ENCODE measurements at regions not wholly inside any gene's neighbourhood (a gene's known extent, or its start where the extent isn't known, plus 50 kb on each side); places are given as distances from the start of the nearest gene placed in this dataset.

DNA sequence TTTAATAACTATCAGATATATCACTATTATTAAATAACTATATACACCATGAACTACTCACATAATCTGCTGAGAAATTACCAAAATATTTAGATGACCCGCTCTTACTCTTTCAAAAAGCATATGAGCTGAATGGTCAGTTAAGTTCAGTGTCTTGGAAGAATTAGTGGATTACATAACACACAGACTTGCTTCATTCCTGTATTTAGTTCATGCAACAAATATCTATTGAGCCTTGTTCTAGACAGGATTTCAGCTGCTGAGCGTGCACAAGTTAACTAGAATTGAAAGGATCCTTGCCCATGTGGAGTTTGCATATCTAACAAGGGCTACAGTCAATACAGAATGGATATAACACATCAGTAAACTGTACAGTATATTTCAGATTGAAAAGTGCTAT, 566.2 kb downstream of the CBLN4 start:
- ATAC-seq (no peak), DNase-seq (ENCODE audit: low spot score) (no peak)
- Mint-ChIP-seq H3K27me3 (ENCODE audit: insufficient read depth, low read depth, poor library complexity) (no peaks in the 10 kb centered on the region), H3K4me3 (no peak overlapping the region), H3K4me1 (no peaks in the 10 kb centered on the region), H3K36me3 (ENCODE audit: low read depth) (peaks cover 15% of the 10 kb centered on the region), H3K9me3 (peaks cover 89% of the 10 kb centered on the region), H3K27ac (no peak overlapping the region)
- H3K4me2 ChIP-seq = no peak overlapping the region
- H3K9me2 ChIP-seq (ENCODE audit: insufficient read depth) = no peaks in the 10 kb centered on the region
- H2AFZ ChIP-seq = no peak overlapping the region
- no peaks in the 10 kb centered on the region for H3F3A ChIP-seq (replicated peaks; ENCODE audit: low read depth)
- no peaks in the 10 kb centered on the region for H3K4me1 ChIP-seq (ENCODE audit: insufficient read depth)
- TF ChIP-seq EZH2phosphoT487 (IDR thresholded peaks at IDR 0.05; ENCODE audit: unreplicated experiment) = no peak
- TF ChIP-seq ZNF331 (CRISPR knock-in tag; IDR thresholded peaks at IDR 0.05; ENCODE audit: low read depth) = no peak
- TF ChIP-seq, protein P1, sequence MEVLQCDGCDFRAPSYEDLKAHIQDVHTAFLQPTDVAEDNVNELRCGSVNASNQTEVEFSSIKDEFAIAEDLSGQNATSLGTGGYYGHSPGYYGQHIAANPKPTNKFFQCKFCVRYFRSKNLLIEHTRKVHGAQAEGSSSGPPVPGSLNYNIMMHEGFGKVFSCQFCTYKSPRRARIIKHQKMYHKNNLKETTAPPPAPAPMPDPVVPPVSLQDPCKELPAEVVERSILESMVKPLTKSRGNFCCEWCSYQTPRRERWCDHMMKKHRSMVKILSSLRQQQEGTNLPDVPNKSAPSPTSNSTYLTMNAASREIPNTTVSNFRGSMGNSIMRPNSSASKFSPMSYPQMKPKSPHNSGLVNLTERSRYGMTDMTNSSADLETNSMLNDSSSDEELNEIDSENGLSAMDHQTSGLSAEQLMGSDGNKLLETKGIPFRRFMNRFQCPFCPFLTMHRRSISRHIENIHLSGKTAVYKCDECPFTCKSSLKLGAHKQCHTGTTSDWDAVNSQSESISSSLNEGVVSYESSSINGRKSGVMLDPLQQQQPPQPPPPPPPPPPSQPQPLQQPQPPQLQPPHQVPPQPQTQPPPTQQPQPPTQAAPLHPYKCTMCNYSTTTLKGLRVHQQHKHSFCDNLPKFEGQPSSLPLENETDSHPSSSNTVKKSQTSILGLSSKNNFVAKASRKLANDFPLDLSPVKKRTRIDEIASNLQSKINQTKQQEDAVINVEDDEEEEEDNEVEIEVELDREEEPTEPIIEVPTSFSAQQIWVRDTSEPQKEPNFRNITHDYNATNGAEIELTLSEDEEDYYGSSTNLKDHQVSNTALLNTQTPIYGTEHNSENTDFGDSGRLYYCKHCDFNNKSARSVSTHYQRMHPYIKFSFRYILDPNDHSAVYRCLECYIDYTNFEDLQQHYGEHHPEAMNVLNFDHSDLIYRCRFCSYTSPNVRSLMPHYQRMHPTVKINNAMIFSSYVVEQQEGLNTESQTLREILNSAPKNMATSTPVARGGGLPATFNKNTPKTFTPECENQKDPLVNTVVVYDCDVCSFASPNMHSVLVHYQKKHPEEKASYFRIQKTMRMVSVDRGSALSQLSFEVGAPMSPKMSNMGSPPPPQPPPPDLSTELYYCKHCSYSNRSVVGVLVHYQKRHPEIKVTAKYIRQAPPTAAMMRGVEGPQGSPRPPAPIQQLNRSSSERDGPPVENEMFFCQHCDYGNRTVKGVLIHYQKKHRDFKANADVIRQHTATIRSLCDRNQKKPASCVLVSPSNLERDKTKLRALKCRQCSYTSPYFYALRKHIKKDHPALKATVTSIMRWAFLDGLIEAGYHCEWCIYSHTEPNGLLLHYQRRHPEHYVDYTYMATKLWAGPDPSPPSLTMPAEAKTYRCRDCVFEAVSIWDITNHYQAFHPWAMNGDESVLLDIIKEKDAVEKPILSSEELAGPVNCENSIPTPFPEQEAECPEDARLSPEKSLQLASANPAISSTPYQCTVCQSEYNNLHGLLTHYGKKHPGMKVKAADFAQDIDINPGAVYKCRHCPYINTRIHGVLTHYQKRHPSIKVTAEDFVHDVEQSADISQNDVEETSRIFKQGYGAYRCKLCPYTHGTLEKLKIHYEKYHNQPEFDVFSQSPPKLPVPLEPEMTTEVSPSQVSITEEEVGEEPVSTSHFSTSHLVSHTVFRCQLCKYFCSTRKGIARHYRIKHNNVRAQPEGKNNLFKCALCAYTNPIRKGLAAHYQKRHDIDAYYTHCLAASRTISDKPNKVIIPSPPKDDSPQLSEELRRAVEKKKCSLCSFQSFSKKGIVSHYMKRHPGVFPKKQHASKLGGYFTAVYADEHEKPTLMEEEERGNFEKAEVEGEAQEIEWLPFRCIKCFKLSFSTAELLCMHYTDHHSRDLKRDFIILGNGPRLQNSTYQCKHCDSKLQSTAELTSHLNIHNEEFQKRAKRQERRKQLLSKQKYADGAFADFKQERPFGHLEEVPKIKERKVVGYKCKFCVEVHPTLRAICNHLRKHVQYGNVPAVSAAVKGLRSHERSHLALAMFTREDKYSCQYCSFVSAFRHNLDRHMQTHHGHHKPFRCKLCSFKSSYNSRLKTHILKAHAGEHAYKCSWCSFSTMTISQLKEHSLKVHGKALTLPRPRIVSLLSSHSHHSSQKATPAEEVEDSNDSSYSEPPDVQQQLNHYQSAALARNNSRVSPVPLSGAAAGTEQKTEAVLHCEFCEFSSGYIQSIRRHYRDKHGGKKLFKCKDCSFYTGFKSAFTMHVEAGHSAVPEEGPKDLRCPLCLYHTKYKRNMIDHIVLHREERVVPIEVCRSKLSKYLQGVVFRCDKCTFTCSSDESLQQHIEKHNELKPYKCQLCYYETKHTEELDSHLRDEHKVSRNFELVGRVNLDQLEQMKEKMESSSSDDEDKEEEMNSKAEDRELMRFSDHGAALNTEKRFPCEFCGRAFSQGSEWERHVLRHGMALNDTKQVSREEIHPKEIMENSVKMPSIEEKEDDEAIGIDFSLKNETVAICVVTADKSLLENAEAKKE (CRISPR knock-in tag; IDR thresholded peaks at IDR 0.05) = no peak
- TF ChIP-seq CTCF (conservative IDR thresholded peaks at IDR 0.05; ENCODE audit: low read depth in 2 of 2) = no peak
- TF ChIP-seq ETS1 (IDR thresholded peaks at IDR 0.05) = no peak
- TF ChIP-seq REST (IDR thresholded peaks at IDR 0.05; ENCODE audit: unreplicated experiment) = no peak
- no peak for TF ChIP-seq POLR2AphosphoS5 (IDR thresholded peaks at IDR 0.05; ENCODE audit: low read depth)
- TF ChIP-seq NANOG (IDR thresholded peaks at IDR 0.05; ENCODE audit: borderline replicate concordance) = no peak
- H3K27me3 ChIP-seq (ENCODE audit: insufficient read depth) = no peaks in the 10 kb centered on the region
- no peak overlapping the region for H3K27ac ChIP-seq (ENCODE audit: low read depth)
- H3K79me2 ChIP-seq (replicated peaks; ENCODE audit: insufficient read depth) = no peaks in the 10 kb centered on the region
- H3K4me3 ChIP-seq = no peak overlapping the region
- H3K36me3 ChIP-seq (ENCODE audit: insufficient read depth) = no peaks in the 10 kb centered on the region; the same call in 1 of the 2 replicates
- no peaks in the 10 kb centered on the region for H4K20me1 ChIP-seq (replicated peaks; ENCODE audit: insufficient read depth)

Data from GM23338 (cell line).